ENCODE measurements at regions not wholly inside any gene's neighbourhood (a gene's known extent, or its start where the extent isn't known, plus 50 kb on each side); places are given as distances from the start of the nearest gene placed in this dataset.

DNA sequence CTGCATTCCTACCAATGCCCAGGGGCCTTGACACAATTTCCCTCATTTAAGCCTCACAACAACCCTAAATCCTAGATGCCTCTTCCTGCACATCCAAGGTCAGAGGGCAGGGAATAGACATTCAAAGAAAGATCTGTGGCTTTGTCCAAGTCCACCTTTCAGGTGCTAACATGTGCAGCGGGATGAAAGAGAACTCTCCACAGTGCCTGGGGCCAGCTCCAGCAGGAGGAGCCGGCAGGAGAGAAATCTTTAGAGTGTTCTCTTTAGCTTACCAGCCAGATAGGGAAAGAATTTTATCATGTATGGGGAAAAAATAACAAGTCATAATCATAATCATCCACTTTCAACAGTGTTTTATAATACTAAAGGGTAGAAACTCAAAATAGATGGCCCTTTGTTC lies 319.7 kb downstream of the MATN1 start:
- no peaks in the 10 kb centered on the region for H3K9me3 Mint-ChIP-seq (ENCODE audit: unreplicated experiment)
- no peak overlapping the region for H3K27ac Mint-ChIP-seq (ENCODE audit: unreplicated experiment)
- POLR2A ChIA-PET: no interaction called here
- no peaks in the 10 kb centered on the region for H3K9me3 ChIP-seq
- DNase-seq: no peak
- no peaks in the 10 kb centered on the region for H3K27me3 ChIP-seq (replicated peaks; ENCODE audit: control insufficient read depth, insufficient read depth, low read length)
- no peaks in the 10 kb centered on the region for H3K4me1 Mint-ChIP-seq (ENCODE audit: low read depth, unreplicated experiment)
- H3K4me1 ChIP-seq: no peaks in the 10 kb centered on the region
- CTCF ChIA-PET: no interaction called here
- no peak overlapping the region for H3K4me3 Mint-ChIP-seq (ENCODE audit: unreplicated experiment)
- no peaks in the 10 kb centered on the region for H3K36me3 ChIP-seq (ENCODE audit: control insufficient read depth, insufficient read depth, low read length)
- no peaks in the 10 kb centered on the region for H3K36me3 Mint-ChIP-seq (ENCODE audit: insufficient read depth, unreplicated experiment)
- no peak overlapping the region for H3K4me3 ChIP-seq (ENCODE audit: low read depth, low read length)
- TF ChIP-seq, protein P1, sequence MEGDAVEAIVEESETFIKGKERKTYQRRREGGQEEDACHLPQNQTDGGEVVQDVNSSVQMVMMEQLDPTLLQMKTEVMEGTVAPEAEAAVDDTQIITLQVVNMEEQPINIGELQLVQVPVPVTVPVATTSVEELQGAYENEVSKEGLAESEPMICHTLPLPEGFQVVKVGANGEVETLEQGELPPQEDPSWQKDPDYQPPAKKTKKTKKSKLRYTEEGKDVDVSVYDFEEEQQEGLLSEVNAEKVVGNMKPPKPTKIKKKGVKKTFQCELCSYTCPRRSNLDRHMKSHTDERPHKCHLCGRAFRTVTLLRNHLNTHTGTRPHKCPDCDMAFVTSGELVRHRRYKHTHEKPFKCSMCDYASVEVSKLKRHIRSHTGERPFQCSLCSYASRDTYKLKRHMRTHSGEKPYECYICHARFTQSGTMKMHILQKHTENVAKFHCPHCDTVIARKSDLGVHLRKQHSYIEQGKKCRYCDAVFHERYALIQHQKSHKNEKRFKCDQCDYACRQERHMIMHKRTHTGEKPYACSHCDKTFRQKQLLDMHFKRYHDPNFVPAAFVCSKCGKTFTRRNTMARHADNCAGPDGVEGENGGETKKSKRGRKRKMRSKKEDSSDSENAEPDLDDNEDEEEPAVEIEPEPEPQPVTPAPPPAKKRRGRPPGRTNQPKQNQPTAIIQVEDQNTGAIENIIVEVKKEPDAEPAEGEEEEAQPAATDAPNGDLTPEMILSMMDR (IDR thresholded peaks at IDR 0.05; ENCODE audit: insufficient read depth in 1 of 2, low read depth in 1 of 2, low read length in 1 of 2, severe bottlenecking in 1 of 2, unreplicated experiment in 1 of 2): no peak
- H3K27me3 Mint-ChIP-seq (ENCODE audit: insufficient read depth, unreplicated experiment): peaks cover 6% of the 10 kb centered on the region
- intact Hi-C loops (cut with micrococcal nuclease; ENCODE audit: unreplicated experiment): no loop called here
- no TSS peak for BruUV-seq (replicated peaks)

DNA sequence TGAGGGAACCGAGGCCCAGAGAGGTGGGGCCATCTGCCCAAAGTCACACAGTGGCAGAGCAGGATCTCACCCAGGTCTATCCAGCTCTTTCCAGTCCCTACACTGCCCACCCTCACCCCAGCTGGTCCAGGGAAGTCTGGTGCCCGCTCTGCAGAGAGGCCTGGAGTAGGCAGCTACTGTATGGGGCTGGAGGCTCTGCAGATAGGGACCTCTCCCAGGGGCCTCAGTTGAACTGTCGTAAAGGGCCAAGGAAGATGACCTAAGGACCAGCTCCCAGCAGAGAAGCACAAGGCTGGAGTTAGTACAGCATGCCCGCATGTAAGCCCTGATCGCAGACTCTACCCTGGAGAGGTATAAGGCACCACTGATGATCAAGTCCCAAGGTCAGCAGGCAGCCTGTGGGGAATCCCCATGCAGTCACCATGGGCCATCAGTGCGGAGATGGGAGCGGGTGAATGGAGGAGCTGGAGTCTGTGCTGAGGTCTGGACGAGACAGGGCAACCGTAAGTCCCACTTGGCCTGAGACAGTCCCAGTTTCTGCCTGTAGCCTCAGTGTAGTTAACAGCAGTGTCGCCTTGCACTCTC lies 320.2 kb downstream of the MATN1 start:
- ChIA-PET CTCF (no interaction called here), POLR2A (no interaction called here)
- no peak for DNase-seq
- H3K9me3 ChIP-seq: no peaks in the 10 kb centered on the region
- H3K9me3 Mint-ChIP-seq (ENCODE audit: unreplicated experiment): no peaks in the 10 kb centered on the region
- no peak overlapping the region for H3K4me3 Mint-ChIP-seq (ENCODE audit: unreplicated experiment)
- H3K4me3 ChIP-seq (ENCODE audit: low read depth, low read length): no peak overlapping the region
- no peak overlapping the region for H3K27ac Mint-ChIP-seq (ENCODE audit: unreplicated experiment)
- H3K4me1 ChIP-seq: no peaks in the 10 kb centered on the region
- H3K36me3 Mint-ChIP-seq (ENCODE audit: insufficient read depth, unreplicated experiment): no peaks in the 10 kb centered on the region
- TF ChIP-seq, protein P1 (IDR thresholded peaks at IDR 0.05; ENCODE audit: insufficient read depth in 1 of 2, low read depth in 1 of 2, low read length in 1 of 2, severe bottlenecking in 1 of 2, unreplicated experiment in 1 of 2): no peak
- intact Hi-C loops (cut with micrococcal nuclease; ENCODE audit: unreplicated experiment): no loop called here
- H3K27me3 ChIP-seq (replicated peaks; ENCODE audit: control insufficient read depth, insufficient read depth, low read length): no peaks in the 10 kb centered on the region
- no peaks in the 10 kb centered on the region for H3K36me3 ChIP-seq (ENCODE audit: control insufficient read depth, insufficient read depth, low read length)
- no TSS peak for BruUV-seq (replicated peaks)
- H3K4me1 Mint-ChIP-seq (ENCODE audit: low read depth, unreplicated experiment): no peaks in the 10 kb centered on the region
- peaks cover 6% of the 10 kb centered on the region for H3K27me3 Mint-ChIP-seq (ENCODE audit: insufficient read depth, unreplicated experiment)

DNA sequence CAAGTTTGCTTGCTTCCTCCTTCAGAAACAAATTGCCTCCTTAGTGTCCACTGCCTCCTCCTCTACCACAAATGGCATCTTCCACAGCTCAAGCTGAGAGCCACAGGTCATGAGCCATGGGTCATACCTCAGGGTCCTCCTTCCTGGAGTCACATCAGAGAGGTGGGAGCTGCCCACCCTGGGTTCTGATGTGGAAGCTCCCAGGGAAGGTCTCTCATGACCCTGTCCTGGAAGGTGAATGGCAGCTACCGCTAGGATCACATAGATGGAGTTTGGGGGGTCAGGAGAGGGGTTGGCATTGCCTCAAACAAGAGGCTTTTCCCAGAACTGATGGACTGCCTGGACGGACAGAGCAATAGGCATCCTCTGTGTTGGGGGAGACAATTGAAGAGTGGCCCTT lies 321.4 kb downstream of the MATN1 start:
- Mint-ChIP-seq H3K4me1 (ENCODE audit: low read depth, unreplicated experiment) (no peaks in the 10 kb centered on the region), H3K36me3 (ENCODE audit: insufficient read depth, unreplicated experiment) (no peaks in the 10 kb centered on the region), H3K4me3 (ENCODE audit: unreplicated experiment) (no peak overlapping the region), H3K27me3 (ENCODE audit: insufficient read depth, unreplicated experiment) (peaks cover 6% of the 10 kb centered on the region), H3K9me3 (ENCODE audit: unreplicated experiment) (no peaks in the 10 kb centered on the region), H3K27ac (ENCODE audit: unreplicated experiment) (no peak overlapping the region)
- TF ChIP-seq, protein P1 (IDR thresholded peaks at IDR 0.05; ENCODE audit: insufficient read depth in 1 of 2, low read depth in 1 of 2, low read length in 1 of 2, severe bottlenecking in 1 of 2, unreplicated experiment in 1 of 2): no peak
- POLR2A ChIA-PET: no interaction called here
- DNase-seq: no peak
- Histone ChIP-seq H3K36me3 (ENCODE audit: control insufficient read depth, insufficient read depth, low read length) (no peaks in the 10 kb centered on the region), H3K4me1 (no peaks in the 10 kb centered on the region), H3K27me3 (replicated peaks; ENCODE audit: control insufficient read depth, insufficient read depth, low read length) (no peaks in the 10 kb centered on the region), H3K9me3 (no peaks in the 10 kb centered on the region), H3K4me3 (ENCODE audit: low read depth, low read length) (no peak overlapping the region)
- CTCF ChIA-PET: no interaction called here
- BruUV-seq (replicated peaks): no TSS peak
- intact Hi-C loops (cut with micrococcal nuclease; ENCODE audit: unreplicated experiment): no loop called here
